ENCODE measurements at regions not wholly inside any gene's neighbourhood (a gene's known extent, or its start where the extent isn't known, plus 50 kb on each side); places are given as distances from the start of the nearest gene placed in this dataset.

GRCh38 chr3:194738254-194739093 lies 52.8 kb downstream of the FAM43A start:
- 0 out of 2 replicates have a peak, but pooled peaks have one; percentile 9 for TF ChIP-seq NFIC (IDR thresholded peaks at IDR 0.05; ENCODE audit: borderline replicate concordance)
- no peak for TF ChIP-seq MXI1 (IDR thresholded peaks at IDR 0.05; ENCODE audit: low read depth, low read length)
- TF ChIP-seq CTCF (IDR thresholded peaks at IDR 0.05): no peak
- no peak for TF ChIP-seq TAF1 (IDR thresholded peaks at IDR 0.05; ENCODE audit: borderline replicate concordance, low read depth, low read length)
